ENCODE measurements at regions not wholly inside any gene's neighbourhood (a gene's known extent, or its start where the extent isn't known, plus 50 kb on each side); places are given as distances from the start of the nearest gene placed in this dataset.

GRCh38 chr1:30195424-30196134 lies 527.8 kb downstream of the MATN1 start:
- H3K27ac Mint-ChIP-seq = peak overlapping the region in 1 of 3 experiments; percentile 78
- H3K27me3 Mint-ChIP-seq (ENCODE audit: low read depth) = peaks cover 34% of the 10 kb centered on the region
- H3K4me1 Mint-ChIP-seq = peaks cover 34% of the 10 kb centered on the region
- H3K4me3 Mint-ChIP-seq = no peak overlapping the region
- H3K9me3 Mint-ChIP-seq = no peaks in the 10 kb centered on the region
- no peak for TF ChIP-seq CTCF (IDR thresholded peaks at IDR 0.05; ENCODE audit: unreplicated experiment in 3 of 3)
- no peaks in the 10 kb centered on the region for H3K36me3 Mint-ChIP-seq (ENCODE audit: low read depth)

GRCh38 chr1:30194741-30195423 lies 528.5 kb downstream of the MATN1 start:
- Mint-ChIP-seq H3K4me3 (no peak overlapping the region), H3K27me3 (ENCODE audit: low read depth) (peaks cover 37% of the 10 kb centered on the region), H3K36me3 (ENCODE audit: low read depth) (no peaks in the 10 kb centered on the region), H3K27ac (peak overlapping the region in 1 of 3 experiments; percentile 78), H3K9me3 (no peaks in the 10 kb centered on the region), H3K4me1 (peaks cover 34% of the 10 kb centered on the region)
- no peak for TF ChIP-seq CTCF (IDR thresholded peaks at IDR 0.05; ENCODE audit: unreplicated experiment in 3 of 3)

- Mint-ChIP-seq H3K4me3 (no peak overlapping the region), H3K27ac (peak overlapping the region in 1 of 3 experiments; percentile 69), H3K9me3 (no peaks in the 10 kb centered on the region), H3K4me1 (peaks cover 34% of the 10 kb centered on the region), H3K27me3 (ENCODE audit: low read depth) (peaks cover 37% of the 10 kb centered on the region), H3K36me3 (ENCODE audit: low read depth) (no peaks in the 10 kb centered on the region)
- TF ChIP-seq CTCF (IDR thresholded peaks at IDR 0.05; ENCODE audit: unreplicated experiment in 3 of 3) = no peak
These were observed 529.3 kb downstream of the MATN1 start for GRCh38 chr1:30194046-30194619.

GRCh38 chr1:30192969-30193630 lies 530.3 kb downstream of the MATN1 start:
- Mint-ChIP-seq H3K36me3 (ENCODE audit: low read depth) (no peaks in the 10 kb centered on the region), H3K27me3 (ENCODE audit: low read depth) (peaks cover 29% of the 10 kb centered on the region), H3K4me3 (no peak overlapping the region), H3K9me3 (no peaks in the 10 kb centered on the region), H3K27ac (peak overlapping the region in 1 of 3 experiments; percentile 69), H3K4me1 (peaks cover 34% of the 10 kb centered on the region)
- TF ChIP-seq CTCF (IDR thresholded peaks at IDR 0.05; ENCODE audit: unreplicated experiment in 3 of 3) = no peak

GRCh38 chr1:30191154-30191702 lies 532.2 kb downstream of the MATN1 start:
- TF ChIP-seq CTCF (IDR thresholded peaks at IDR 0.05; ENCODE audit: unreplicated experiment in 3 of 3) = no peak
- H3K27me3 Mint-ChIP-seq (ENCODE audit: low read depth) = peaks cover 17% of the 10 kb centered on the region

More at GRCh38 chr1:30191154-30191702, 532.2 kb downstream of the MATN1 start:
- no peak overlapping the region for H3K4me3 Mint-ChIP-seq
- peak overlapping the region in 1 of 3 experiments; percentile 32 for H3K27ac Mint-ChIP-seq
- H3K4me1 Mint-ChIP-seq = peaks cover 19% of the 10 kb centered on the region
- no peaks in the 10 kb centered on the region for H3K36me3 Mint-ChIP-seq (ENCODE audit: low read depth)
- no peaks in the 10 kb centered on the region for H3K9me3 Mint-ChIP-seq
